SK-N-MC (cell line): ENCODE measurements at regions not wholly inside any gene's neighbourhood (a gene's known extent, or its start where the extent isn't known, plus 50 kb on each side); places are given as distances from the start of the nearest gene placed in this dataset.
"Not testable (repeated sequence)": the region's sequence is repeated elsewhere in the genome, so short reads cannot be mapped to it uniquely, and the experiment has no call there.

Experiments
- DNase-seq: peaks from one replicate; pipeline ENCODE4 v3.0.0-alpha.2; 2011; ENCODE audit warnings: low read depth, low spot score
- H3K27ac ChIP-seq: fragments of 200-600 bp; sonication (generic); 2 replicates; pipeline ENCODE4 v1.5.1; 2016; ENCODE audit warnings: mixed run types
- H3K36me3 ChIP-seq: fragments of 200-600 bp; sonication (generic); 2 replicates; pipeline ENCODE4 v1.6.1; 2017; ENCODE audit warnings: antibody characterized with exemption, low read length, mixed read lengths; ENCODE audit not compliant: insufficient read depth
- H3K4me3 ChIP-seq: fragments of 200-600 bp; sonication (generic); 2 replicates; pipeline ENCODE4 v1.5.1; 2016
- H3K9ac ChIP-seq: fragments of 200-600 bp; sonication (generic); 2 replicates; pipeline ENCODE4 v1.8.0; 2017; ENCODE audit warnings: mixed run types, mixed read lengths; ENCODE audit not compliant: insufficient read length
- H3K9me3 ChIP-seq: fragments of 200-600 bp; sonication (generic); 2 replicates; pipeline ENCODE4 v1.6.1; 2017; ENCODE audit warnings: low read depth, mild to moderate bottlenecking, antibody characterized with exemption, low read length, moderate library complexity, mixed read lengths
- EZH2 ChIP-seq: fragments of 200-600 bp; sonication (generic); IDR thresholded peaks from one replicate; pipeline ENCODE4 v1.6.1; 2017; ENCODE audit warnings: antibody characterized with exemption
- FOXP2 ChIP-seq: optimal IDR thresholded peaks from 2 replicates; pipeline ENCODE3; 2011; ENCODE audit warnings: mild to moderate bottlenecking, moderate library complexity; ENCODE audit not compliant: insufficient read depth; ENCODE audit errors: extremely low read length, control extremely low read depth
- POLR2AphosphoS5 ChIP-seq: IDR thresholded peaks from 2 replicates; pipeline ENCODE4 v1.6.1; 2012; ENCODE audit warnings: mild to moderate bottlenecking, low read depth, low read length, borderline replicate concordance

DNA sequence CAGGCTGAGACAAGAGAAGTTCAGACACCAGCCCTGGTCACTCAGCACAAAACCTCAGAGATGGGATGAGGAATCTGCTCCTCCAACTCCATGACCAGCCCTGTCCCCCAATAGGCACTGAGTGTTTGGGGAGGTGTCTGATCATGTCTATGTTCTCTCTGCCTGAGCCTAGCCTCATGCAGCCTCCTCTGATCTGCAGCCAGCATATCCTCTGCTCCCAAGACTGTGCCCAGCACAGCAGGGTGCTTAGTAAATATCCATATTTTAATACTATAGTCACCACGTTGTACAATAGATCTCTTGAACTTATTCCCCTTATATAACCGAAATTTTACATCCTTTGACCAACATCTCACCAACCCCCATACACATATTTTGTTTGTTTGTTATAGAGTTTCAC is 202.9 kb downstream of the MATN1 start:
- no peak overlapping the region for H3K27ac ChIP-seq
- TF ChIP-seq EZH2: no peak
- no peak for TF ChIP-seq POLR2AphosphoS5
- TF ChIP-seq FOXP2: no peak
- no peak overlapping the region for H3K9ac ChIP-seq
- no peak overlapping the region for H3K4me3 ChIP-seq
- no peak for DNase-seq
- no peaks in the 10 kb centered on the region for H3K36me3 ChIP-seq
- H3K9me3 ChIP-seq: no peaks in the 10 kb centered on the region

GRCh38 chr1:30519201-30519763 is 204.1 kb downstream of the MATN1 start:
- TF ChIP-seq EZH2 (no peak), FOXP2 (no peak), POLR2AphosphoS5 (no peak)
- no peak for DNase-seq
- no peak overlapping the region for H3K4me3 ChIP-seq
- H3K9ac ChIP-seq: no peak overlapping the region
- no peaks in the 10 kb centered on the region for H3K36me3 ChIP-seq
- no peaks in the 10 kb centered on the region for H3K9me3 ChIP-seq
- H3K27ac ChIP-seq: no peak overlapping the region

GRCh38 chr1:30518696-30519095 is 204.7 kb downstream of the MATN1 start:
- Histone ChIP-seq H3K4me3 (no peak overlapping the region), H3K36me3 (no peaks in the 10 kb centered on the region), H3K9me3 (no peaks in the 10 kb centered on the region), H3K27ac (no peak overlapping the region), H3K9ac (no peak overlapping the region)
- no peak for DNase-seq
- TF ChIP-seq EZH2: no peak

DNA sequence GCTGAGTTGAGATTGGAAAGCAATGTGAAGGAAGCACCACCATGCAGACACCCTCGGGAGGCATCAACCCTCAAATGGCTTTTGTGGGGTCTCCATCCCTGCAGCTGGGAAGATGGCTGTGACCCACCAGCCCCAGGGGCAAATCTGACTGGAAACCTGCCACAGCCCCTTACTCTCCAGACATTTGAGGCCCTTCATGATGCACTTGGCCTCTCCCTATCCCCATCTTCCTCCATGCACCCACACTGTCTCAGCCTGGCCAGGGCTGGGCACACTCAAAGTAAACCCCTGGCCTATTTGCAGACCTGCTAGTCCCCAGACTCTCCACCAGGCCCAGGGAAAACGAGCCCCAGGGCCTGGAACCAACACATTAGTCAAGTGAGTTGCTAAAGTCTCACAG is 205.2 kb downstream of the MATN1 start:
- DNase-seq: no peak
- H3K27ac ChIP-seq: no peak overlapping the region

DNA sequence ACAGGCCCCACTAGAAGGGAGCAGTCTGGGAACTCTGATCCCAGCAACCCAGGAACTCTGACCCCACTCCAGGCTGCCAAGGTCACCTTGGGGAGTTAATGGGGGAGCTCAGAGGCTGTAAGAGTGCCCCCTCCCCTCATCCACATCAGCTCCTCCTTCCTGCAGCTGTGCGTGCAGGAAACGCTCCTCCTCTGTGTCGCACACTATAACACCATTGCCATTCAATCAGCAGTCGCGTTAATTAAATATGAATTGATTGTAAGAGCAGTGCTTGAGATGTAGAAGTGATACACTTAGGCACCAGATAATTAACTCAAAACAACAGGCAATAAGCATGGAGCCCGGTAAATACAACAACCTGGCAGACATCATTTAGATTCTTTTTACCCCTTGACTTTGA is 205.7 kb downstream of the MATN1 start:
- DNase-seq, H3K4me3 ChIP-seq, H3K27ac ChIP-seq, H3K9ac ChIP-seq, H3K36me3 ChIP-seq, H3K9me3 ChIP-seq: not testable (repeated sequence)

More for the DNA sequence above, 205.2 kb downstream of the MATN1 start:
- no peak for TF ChIP-seq POLR2AphosphoS5
- TF ChIP-seq EZH2: no peak
- no peak for TF ChIP-seq FOXP2
- Histone ChIP-seq H3K9me3 (no peaks in the 10 kb centered on the region), H3K4me3 (no peak overlapping the region), H3K36me3 (no peaks in the 10 kb centered on the region), H3K9ac (no peak overlapping the region)

GRCh38 chr1:30517241-30517640 is 206.1 kb downstream of the MATN1 start:
- not testable (repeated sequence) for H3K9ac ChIP-seq, DNase-seq, H3K36me3 ChIP-seq, H3K9me3 ChIP-seq, H3K4me3 ChIP-seq, H3K27ac ChIP-seq

GRCh38 chr1:30516485-30516858 is 206.9 kb downstream of the MATN1 start:
- peak overlapping the region; percentile 92 for H3K27ac ChIP-seq
- no peaks in the 10 kb centered on the region for H3K36me3 ChIP-seq
- no peaks in the 10 kb centered on the region for H3K9me3 ChIP-seq
- DNase-seq: no peak
- H3K9ac ChIP-seq: no peak overlapping the region
- H3K4me3 ChIP-seq: no peak overlapping the region
- TF ChIP-seq POLR2AphosphoS5 (no peak), EZH2 (no peak), FOXP2 (no peak)

DNA sequence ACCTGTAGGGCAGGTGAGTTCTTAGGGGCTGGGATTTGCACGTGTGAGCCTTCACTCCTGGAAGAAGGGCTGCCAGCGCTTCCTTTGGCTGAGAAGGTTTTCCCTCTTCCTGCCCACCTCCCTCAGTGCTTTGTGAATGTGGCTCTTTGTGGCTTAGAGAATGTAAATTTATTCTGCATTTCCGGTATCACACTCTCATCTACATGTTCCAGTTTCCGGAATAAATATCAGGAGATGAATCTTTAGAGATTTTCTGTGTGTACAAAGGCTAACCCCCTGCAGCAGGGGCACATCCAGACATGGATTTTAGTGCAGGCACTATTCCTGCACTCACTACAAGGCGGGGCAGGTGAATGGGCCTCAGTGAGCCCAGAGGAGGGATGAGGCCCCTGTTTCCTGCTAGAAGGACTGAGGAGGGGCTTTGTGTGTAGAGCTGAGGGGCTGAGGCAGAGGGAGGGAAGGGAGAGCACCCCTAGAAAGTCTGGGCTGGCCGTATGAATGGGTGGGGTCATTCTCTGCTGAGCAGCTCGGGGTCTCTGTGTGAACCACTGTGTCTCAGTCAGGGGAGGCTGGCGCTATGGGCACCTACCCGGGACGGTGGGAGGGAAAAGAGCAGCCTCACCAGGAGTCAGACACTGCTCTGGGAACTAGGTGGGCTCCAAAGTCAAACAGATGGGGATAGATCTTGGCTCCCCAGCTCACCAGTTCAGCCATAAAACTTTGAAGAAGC is 207.5 kb downstream of the MATN1 start:
- no peak overlapping the region for H3K9ac ChIP-seq
- no peaks in the 10 kb centered on the region for H3K9me3 ChIP-seq
- DNase-seq: peak; percentile 73
- no peaks in the 10 kb centered on the region for H3K36me3 ChIP-seq
- peak overlapping the region; percentile 92 for H3K27ac ChIP-seq
- H3K4me3 ChIP-seq: peak overlapping the region; percentile 54; the same call in 1 of the 2 replicates
- no peak for TF ChIP-seq POLR2AphosphoS5

DNA sequence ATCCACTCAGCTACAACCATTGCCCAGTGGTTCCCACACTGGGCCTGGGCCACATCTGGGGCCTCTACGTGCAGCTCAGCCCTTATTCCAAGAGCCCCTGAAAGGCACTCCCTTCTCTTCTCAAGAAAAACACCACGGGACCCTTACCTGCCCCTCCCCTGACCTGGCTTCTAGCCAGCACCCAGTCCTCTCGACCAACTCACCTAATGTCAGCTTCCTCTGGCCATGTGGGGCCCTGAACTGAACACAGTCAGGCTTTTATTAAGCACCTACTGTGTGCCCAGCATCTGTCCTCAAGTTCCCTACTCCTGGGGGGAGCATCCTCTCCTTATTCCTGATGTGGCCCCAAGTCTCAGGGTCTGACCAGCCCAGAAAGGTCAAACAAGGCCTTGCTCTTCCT is 208.4 kb downstream of the MATN1 start:
- TF ChIP-seq FOXP2 (no peak), POLR2AphosphoS5 (no peak), EZH2 (no peak)
- no peak for DNase-seq

More for the DNA sequence above, 208.4 kb downstream of the MATN1 start:
- Histone ChIP-seq H3K27ac (no peak overlapping the region), H3K36me3 (no peaks in the 10 kb centered on the region), H3K9me3 (no peaks in the 10 kb centered on the region), H3K4me3 (no peak overlapping the region), H3K9ac (no peak overlapping the region)
